ENCODE measurements at regions not wholly inside any gene's neighbourhood (a gene's known extent, or its start where the extent isn't known, plus 50 kb on each side); places are given as distances from the start of the nearest gene placed in this dataset.

- no peak overlapping the region; the same call in 1 of the 2 replicates for H3K27ac Mint-ChIP-seq
- ChIA-PET CTCF (no interaction called here), POLR2A (no interaction called here)
- no peak for DNase-seq (ENCODE audit: low spot score)
- no peaks in the 10 kb centered on the region for H3K36me3 Mint-ChIP-seq
- no peak overlapping the region for H3K4me3 Mint-ChIP-seq
- no peak for ATAC-seq
- no peaks in the 10 kb centered on the region for H3K9me3 Mint-ChIP-seq
- TF ChIP-seq GTF2I (CRISPR knock-in tag; conservative IDR thresholded peaks at IDR 0.05) (no peak), NFE2L1 (CRISPR knock-in tag; IDR thresholded peaks at IDR 0.05) (no peak), FOXP4 (CRISPR knock-in tag; IDR thresholded peaks at IDR 0.05) (no peak)
- no peaks in the 10 kb centered on the region for H3K27me3 Mint-ChIP-seq (ENCODE audit: low read depth)
- peaks cover 32% of the 10 kb centered on the region for H3K4me1 Mint-ChIP-seq
Measured at GRCh38 chr15:93662162-93662885, 569.0 kb upstream of the MCTP2 start.

GRCh38 chr15:93658026-93658816 lies 569.2 kb upstream of the RGMA start:
- Mint-ChIP-seq H3K27ac (no peak overlapping the region), H3K9me3 (peaks cover 6% of the 10 kb centered on the region; the same call in 1 of the 2 replicates), H3K36me3 (no peaks in the 10 kb centered on the region), H3K27me3 (ENCODE audit: low read depth) (no peaks in the 10 kb centered on the region), H3K4me3 (no peak overlapping the region), H3K4me1 (peaks cover 11% of the 10 kb centered on the region)
- DNase-seq (ENCODE audit: low spot score) = no peak
- POLR2A ChIA-PET = no interaction called here
- TF ChIP-seq ZNF121 (CRISPR knock-in tag; IDR thresholded peaks at IDR 0.05) = no peak
- TF ChIP-seq PRDM15 (CRISPR knock-in tag; IDR thresholded peaks at IDR 0.05) = no peak
- TF ChIP-seq AFF4 (CRISPR knock-in tag; IDR thresholded peaks at IDR 0.05; ENCODE audit: borderline replicate concordance) = no peak
- TF ChIP-seq TP53 (CRISPR knock-in tag; IDR thresholded peaks at IDR 0.05) = no peak
- TF ChIP-seq SOX15 (CRISPR knock-in tag; IDR thresholded peaks at IDR 0.05) = no peak
- no peak for TF ChIP-seq GRHL2 (CRISPR knock-in tag; IDR thresholded peaks at IDR 0.05; ENCODE audit: insufficient replicate concordance, severe bottlenecking)
- no peak for TF ChIP-seq AR (CRISPR knock-in tag; IDR thresholded peaks at IDR 0.05)
- TF ChIP-seq NFATC4 (CRISPR knock-in tag; IDR thresholded peaks at IDR 0.05) = no peak
- TF ChIP-seq ZNF232 (CRISPR knock-in tag; IDR thresholded peaks at IDR 0.05) = no peak
- no peak for TF ChIP-seq USF2 (CRISPR knock-in tag; IDR thresholded peaks at IDR 0.05)
- TF ChIP-seq HMGA2 (CRISPR knock-in tag; IDR thresholded peaks at IDR 0.05) = no peak
- TF ChIP-seq ZNF219 (CRISPR knock-in tag; IDR thresholded peaks at IDR 0.05; ENCODE audit: borderline replicate concordance) = no peak
- TF ChIP-seq ELF4 (CRISPR knock-in tag; IDR thresholded peaks at IDR 0.05; ENCODE audit: low read depth) = no peak
- no peak for TF ChIP-seq ETV6 (CRISPR knock-in tag; IDR thresholded peaks at IDR 0.05)
- TF ChIP-seq ATF2 (CRISPR knock-in tag; IDR thresholded peaks at IDR 0.05; ENCODE audit: borderline replicate concordance, low read depth) = no peak
- ATAC-seq = no peak
- CTCF ChIA-PET = no interaction called here
